ENCODE measurements at regions not wholly inside any gene's neighbourhood (a gene's known extent, or its start where the extent isn't known, plus 50 kb on each side); places are given as distances from the start of the nearest gene placed in this dataset.

DNA sequence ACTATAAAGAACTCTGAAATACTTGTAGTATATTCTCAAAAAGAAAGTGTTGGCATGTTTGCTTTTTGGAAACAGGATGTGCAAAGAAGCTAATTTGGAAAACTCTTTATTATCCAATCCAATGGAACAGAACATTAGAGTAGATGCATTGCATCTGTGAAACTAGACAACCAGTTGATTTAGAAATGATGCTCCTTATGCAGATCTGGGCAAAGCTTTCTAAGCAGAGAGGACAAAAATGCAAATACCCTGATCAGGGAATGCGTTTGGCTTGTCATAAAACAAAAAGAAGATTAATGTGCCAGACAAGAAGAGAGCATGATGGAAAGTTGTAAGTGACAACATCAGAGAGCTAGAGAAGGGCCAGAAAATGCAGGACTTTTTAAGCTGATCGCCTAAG is 142.3 kb downstream of the RCHY1 start:
- no peak for TF ChIP-seq POLR2A (IDR thresholded peaks at IDR 0.05)
- TF ChIP-seq, protein P1, sequence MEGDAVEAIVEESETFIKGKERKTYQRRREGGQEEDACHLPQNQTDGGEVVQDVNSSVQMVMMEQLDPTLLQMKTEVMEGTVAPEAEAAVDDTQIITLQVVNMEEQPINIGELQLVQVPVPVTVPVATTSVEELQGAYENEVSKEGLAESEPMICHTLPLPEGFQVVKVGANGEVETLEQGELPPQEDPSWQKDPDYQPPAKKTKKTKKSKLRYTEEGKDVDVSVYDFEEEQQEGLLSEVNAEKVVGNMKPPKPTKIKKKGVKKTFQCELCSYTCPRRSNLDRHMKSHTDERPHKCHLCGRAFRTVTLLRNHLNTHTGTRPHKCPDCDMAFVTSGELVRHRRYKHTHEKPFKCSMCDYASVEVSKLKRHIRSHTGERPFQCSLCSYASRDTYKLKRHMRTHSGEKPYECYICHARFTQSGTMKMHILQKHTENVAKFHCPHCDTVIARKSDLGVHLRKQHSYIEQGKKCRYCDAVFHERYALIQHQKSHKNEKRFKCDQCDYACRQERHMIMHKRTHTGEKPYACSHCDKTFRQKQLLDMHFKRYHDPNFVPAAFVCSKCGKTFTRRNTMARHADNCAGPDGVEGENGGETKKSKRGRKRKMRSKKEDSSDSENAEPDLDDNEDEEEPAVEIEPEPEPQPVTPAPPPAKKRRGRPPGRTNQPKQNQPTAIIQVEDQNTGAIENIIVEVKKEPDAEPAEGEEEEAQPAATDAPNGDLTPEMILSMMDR (IDR thresholded peaks at IDR 0.05) = no peak

Data from heart left ventricle (tissue), 13 donors.